ENCODE measurements at regions not wholly inside any gene's neighbourhood (a gene's known extent, or its start where the extent isn't known, plus 50 kb on each side); places are given as distances from the start of the nearest gene placed in this dataset.

DNA sequence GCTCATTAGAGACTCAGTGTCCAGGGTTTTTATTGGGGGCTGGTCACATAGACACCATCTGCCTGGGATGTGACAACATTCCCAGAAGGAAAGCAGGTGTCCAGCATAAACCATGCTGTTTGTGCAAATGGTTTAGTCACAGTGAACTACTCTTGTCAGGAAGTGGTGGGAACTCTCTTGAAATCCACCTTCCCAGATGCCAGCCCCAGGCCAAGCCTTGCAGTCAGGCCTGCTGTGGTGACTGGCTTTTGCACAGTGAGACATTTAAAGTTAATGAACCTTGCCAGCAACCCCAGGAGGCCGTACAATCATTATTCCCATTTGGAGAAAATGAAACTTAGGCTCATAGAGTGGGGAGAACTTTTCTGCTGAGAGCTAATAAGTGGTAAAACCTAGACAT lies 242.5 kb upstream of the KCNG1 start:
- no peak for DNase-seq

DNA sequence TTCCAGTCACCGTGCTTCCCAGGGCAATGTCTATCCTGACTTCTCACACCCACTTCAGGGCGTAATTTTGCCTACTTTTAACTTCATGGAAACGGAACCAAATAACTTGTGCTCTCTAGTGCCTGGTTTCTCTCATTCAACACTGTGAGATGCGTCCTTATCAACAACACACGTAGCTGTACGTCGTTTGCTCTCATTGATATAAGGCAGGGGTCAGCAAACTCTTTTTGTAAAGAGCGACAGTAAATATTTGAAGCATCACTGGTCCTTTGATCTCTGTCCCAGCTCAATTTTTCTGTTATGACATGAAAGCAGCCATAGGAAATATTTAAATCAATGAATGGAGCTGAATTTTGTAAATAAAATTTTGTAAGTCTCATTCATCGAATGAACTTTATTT lies 239.3 kb upstream of the KCNG1 start:
- DNase-seq, result no peak

DNA sequence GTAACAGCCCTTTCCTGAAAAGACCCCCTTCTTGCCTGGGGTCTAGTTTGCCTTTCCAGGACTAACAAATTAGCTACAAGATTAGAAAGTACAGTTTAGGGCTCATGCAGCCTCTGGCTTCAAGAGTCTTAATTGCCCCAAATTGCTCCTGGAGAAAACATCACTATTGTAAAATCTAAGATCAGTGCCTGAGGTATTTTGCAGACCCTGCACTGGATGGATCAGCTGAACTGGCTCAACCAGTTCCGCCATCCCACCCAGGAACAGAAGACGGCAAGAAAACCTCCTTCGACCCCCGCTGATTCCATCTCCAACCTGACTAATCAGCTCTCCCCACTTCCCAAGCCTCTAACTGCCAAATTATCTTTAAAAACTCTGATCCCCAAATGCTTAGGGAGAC lies 236.5 kb upstream of the KCNG1 start:
- DNase-seq, result no peak

DNA sequence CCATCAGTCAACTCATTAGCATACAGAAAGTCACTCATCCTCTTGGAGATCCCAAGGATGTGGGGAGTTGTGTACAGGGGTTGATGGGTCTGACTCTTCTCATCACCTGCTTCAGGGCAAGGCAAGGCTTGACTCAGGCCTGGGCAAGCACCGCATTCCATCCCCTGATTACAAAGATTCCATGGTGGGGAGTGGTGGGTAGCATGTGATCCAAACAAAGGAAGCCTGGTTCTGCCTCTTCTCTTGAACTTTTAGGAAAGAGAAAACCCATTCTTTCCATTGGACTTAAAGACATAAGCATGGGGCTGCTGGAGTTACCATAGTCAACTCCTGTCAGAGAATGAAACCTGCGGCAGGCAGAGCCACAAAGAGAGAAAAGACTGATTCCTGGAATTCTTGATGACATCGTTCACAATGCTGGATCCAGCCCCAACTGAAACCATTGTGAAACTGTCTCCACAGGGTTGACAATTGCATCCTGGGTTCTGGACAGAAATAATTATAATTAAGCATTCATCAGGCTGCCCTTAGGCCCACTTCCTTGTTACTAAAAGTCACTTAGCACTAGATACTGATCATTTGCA lies 235.8 kb upstream of the KCNG1 start:
- DNase-seq, result peak; percentile 32

DNA sequence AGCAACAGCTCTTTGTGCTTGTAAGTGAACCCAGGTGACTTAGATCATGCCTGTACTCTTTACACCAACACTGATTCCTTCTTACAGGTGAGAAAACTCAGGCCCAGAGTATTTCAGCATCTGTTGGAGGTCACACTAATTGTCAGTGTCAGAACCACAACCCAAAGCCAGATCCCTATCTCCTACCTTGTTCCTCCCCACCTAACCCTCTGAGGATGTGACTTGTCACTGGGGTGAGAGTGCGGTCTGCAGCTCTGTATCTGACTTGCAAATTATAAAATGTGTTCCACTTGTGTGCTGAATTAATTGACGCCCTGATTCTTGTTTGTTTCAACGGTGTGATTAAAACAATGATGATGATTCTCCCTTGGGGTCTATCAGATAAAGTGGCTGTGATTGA lies 232.5 kb upstream of the KCNG1 start:
- no peak for DNase-seq

DNA sequence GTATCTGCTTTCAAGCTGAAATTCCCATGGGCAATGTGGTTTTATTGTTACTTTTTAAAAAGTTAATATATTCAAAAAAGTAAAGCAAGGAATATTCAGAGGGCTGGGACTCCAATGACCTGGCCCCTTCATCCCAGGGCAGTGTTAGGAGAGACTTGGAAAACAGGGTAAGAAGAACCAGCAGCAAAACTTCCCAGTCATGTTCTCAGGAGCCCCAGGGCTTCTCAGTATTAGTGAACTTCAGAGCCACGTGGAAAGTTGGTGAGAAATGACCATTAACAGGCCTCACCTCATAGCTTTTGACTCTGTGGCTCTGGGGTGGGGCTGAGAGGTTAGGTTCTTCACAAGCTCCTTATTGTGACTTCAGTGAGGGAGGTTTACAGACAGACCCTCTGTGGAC lies 230.4 kb upstream of the KCNG1 start:
- DNase-seq, result no peak

DNA sequence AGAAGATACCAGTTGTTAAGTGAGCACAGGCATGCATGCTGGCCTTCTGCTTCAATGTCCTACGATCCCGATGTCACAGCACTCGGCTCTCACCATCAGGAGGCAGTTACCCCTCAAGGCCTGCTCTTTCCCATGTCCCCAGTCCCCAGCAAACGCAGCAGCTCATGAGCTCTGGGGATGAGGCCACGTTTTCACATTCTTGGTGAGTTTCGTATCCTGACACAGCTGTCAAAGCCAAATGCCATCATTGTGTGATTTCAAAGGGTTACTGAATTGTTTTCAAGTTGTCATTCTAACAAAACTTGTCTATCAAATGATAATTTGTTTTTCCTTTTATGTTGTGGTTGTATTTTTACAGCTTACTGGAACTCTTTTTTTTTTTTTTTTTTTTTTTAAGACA lies 226.9 kb upstream of the KCNG1 start:
- no peak for DNase-seq

DNA sequence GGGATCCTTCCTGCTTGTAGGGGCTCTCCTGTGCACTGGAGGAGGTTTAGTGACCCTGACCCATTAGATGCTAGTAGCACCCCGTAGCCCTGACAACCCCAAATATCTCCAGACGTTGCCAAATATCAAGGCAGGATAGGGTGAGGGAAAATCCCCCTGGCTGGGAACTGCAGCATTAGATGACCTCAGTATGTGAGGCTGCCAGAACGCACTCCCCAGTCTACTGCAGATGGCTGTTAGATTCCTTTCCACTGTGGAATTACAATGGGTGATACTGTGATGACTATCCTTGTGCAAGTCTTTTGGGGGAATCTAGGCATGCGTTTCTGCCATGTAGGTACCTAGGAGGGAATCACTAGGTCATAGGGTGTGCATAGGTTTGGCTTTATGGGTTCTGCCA lies 226.3 kb upstream of the KCNG1 start:
- DNase-seq, result no peak

DNA sequence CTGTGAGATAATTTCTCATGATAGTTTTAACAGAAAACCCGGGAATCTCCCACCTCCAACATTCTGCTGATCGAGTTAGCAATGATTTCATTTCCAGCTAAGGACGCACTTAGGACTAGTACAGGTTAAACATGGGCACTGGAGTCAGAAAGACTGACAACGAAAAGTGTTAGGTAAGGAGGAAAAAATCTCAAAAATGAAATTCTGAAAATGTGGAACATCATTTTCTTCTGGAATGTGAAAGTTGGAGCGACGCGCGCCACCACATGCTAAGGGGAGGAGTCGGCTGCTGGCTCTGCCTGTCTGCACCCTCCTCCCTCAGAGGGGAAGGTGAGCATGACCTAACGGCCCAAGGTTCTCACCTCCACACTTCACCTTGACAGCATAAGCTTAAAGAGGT lies 221.6 kb upstream of the KCNG1 start:
- no peak for DNase-seq

DNA sequence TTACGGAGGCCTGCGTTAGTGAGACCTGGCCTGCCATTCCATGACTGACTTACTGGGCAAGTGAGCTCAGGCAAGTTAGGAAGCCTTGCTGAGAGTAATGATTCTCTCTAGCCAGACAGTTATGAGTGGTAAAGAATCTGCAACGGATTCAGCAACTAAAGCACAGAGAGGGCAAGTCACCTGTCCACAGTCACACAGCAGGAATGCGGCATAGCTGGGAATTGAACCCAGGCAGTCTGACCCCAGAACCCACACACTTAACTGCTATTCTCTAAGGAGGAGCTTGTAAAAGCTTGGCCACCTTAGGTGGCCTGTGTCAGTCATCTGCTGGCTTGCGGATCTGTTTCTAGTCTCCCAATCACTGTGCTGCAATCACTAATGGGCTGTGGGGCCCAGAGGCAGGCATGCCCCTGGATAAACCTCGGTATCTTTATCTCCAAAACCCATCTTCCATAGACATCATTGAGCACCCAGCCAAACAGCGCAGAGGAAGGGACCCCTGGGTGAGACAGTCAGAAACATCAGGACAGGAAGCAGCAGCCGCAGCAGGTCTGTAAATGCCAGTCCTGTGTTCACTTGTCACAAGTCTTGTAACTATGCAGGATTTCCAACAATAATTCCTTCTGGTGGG lies 215.9 kb upstream of the KCNG1 start:
- DNase-seq, result no peak

DNA sequence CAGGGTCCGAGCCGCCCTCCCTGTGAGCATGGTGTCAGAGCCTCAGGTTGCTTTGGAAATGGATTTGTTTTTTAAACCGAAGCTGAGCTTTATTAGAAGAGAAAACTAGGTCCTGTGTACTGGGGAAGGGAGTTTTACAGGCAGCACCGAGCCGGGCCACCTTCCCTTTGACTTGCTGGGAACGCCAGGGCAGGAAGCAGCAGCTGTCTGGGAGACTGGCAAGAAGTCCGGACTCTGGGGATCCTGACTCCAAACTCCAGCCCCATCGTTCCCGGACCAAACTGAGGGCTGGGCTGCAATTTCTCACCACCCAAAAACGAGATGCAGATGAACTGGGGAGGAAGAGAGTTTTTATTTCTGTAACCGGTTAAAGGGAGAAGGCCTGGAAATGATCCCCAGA lies 214.9 kb upstream of the KCNG1 start:
- no peak for DNase-seq

DNA sequence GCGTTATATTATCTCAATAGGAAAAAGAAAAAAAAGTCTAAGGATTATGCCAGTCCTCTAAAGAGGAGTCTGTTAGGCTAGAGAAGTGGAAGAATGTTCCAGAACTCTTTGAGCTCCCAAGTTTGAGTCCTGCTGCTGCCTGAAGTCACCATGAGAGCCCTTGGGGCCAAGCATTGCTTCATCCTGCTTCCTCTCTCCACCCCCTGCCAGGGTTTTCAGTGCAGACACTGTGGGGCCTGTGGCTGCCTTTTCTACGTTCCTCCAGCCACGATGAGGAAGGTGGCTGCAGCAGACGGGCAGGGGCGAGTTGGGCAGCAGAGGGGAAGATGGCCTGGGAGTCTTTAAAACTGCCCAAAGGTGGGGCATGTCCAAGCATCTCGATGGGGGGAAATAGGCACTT lies 214.4 kb upstream of the KCNG1 start:
- peak; percentile 37 for DNase-seq

DNA sequence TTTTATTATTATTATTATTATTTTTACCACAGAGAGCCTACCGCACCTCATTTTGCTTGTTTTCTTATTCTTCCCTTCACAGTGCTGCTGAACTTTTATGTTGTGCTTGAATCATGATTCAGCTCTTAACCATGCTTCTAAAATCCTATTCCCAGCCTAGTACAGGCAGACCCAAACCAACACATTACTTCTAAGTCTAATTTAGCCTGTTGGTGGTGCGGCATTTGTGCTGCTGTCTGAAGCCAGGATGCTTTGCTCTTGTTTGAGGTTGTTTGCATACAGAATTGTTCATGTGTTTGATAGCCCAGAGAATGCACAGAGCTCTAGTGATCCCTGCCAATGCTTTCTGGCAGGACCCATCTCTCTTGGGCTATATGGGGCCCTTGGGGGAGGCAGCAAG lies 213.5 kb upstream of the KCNG1 start:
- DNase-seq, result no peak

DNA sequence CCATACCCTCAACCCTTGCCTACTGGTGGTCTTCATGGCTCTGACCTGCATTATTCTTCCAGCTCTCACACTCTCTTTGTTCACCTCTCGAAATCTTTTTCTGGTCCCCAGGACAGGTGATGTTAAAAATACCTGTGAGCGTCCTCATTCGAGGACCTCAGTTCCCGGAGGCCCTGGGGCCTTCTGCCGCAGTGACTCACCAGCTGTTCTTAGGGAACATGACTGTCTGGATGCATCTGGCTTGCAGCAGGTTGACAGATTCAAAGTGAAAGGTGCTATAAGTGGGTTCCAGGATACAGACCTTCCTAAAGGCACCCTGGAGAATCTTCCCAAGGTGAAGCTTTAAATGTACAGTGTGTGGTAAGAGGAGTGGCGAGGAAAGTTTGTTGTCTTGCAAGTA lies 210.4 kb upstream of the KCNG1 start:
- DNase-seq, result no peak

DNA sequence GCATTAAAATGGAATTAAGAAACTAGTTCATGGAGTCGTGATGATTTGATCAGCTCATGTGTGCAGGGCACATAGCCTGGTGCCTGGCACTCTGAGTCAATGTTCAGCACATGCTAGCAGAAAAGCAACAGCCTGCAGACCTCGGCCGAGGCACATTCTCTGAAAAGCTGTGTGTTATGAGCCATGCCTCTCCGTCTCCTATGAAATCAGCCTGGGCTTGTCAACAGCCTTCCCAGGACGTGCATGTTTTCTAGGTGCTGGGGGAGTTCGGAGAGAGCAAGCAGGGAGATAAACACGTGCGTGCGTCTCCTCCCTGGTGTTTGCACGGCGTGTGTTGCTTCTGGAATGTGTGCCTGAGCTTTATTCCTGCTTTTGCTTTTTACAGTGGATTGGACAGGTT lies 207.8 kb upstream of the KCNG1 start:
- no peak for DNase-seq

DNA sequence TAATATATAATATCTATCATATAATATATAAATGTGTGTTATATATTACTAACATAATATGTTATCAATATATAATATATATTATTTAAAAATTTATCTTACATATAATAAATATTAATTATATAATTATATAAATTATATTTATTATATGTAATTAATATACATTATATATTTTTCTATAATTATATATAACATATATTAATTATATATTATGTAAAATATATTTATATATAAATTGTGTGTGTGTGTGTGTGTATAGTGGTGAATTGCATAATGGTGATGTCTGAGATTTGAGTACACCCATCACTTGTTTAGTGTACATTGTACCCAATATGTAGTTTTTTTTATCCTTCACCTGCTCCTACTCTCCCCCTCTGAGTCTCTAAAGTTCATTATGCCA lies 205.9 kb upstream of the KCNG1 start:
- DNase-seq, result no peak

DNA sequence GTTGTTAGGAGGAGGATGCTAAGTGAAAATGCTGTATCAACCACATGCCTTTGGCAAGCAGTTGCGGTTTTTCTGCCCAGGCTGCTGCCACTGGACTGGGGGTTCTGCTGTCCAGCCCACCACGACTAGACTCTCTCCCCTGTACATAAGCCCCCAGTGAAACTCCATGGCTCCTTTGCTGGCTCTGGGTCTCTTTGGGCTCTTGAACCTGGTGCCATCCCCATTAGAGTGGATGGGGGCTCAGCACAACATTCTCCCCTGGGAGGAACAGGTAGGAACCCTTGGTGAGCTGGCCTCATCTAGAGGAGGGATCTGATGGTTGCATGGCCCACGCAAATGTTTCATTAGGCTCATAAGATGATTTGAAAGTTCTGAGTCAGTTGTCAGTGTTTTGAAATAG lies 204.8 kb upstream of the KCNG1 start:
- DNase-seq, result no peak

DNA sequence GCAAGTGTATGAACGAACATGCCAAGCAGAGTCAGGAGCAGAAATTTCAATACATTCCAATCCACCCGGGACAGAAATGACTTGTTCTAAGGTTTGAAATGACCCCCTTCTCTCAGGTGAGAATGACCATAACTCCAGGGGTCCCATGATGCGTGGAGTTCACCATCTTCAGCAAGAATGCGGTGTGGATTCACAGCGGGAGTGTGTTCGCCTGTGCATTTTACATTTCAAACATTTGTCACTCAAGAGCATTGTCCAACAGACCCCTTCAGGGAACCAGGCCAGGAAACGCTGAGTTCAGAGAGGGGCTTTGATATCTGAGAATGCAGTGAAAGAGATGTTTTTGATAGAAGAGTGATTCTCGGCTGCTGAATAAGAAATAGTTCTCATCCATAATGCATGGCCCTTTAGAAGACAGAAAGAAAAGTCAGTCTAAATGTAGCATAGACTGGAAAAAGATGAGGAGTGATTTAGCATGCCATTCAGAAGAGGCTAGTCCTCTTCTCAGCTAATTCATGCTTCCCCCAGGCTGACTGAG lies 200.3 kb upstream of the KCNG1 start:
- DNase-seq, result no peak

DNA sequence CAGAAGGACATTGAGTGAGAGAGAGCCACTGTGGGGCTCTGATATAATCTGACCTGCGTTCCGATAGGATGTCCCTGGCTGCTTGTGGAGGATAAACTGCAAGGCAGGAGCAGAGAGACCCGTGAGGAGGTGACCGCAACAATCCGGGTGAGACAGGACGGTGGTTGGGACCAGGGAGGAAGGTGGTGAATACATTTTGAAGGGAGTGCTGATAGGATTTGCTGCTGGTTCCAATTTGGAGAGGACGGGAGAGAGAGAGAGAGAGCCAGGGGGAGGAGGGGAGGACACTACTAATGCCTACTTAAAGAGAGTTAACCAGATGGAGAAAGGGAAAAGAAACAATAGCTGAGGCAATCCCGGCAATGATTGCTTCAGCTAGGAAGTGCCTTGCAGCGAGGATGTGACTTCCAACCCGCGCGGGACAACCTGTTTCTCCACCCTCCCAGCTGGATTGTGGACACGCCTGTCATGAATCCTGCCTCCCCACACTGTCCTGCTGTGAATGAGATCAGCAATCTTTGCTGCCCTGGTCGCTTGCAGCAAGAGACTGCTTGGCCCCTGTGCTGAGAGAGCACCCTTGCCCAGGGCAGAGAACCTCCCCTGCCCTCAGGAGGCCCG lies 199.0 kb upstream of the KCNG1 start:
- peak; percentile 88 for DNase-seq

DNA sequence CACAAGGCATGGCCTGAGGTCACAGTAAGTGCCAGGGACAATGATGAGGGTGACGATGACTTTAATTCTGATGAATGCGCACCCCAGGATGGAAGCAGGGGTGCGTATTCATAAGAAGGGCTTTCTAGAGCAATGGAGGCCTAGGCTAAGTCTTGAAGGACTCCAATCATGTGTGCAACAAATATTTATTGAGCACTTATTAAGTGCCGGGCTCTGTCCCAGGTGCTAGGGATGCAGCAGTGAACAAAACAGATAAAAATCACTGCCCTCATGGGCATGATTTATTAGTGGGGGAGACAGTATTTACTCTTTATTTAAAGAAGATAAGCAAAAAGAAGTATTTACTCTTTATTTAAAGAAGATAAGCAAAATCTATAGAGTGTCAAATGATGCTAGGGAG lies 198.2 kb upstream of the KCNG1 start:
- no peak for DNase-seq

DNA sequence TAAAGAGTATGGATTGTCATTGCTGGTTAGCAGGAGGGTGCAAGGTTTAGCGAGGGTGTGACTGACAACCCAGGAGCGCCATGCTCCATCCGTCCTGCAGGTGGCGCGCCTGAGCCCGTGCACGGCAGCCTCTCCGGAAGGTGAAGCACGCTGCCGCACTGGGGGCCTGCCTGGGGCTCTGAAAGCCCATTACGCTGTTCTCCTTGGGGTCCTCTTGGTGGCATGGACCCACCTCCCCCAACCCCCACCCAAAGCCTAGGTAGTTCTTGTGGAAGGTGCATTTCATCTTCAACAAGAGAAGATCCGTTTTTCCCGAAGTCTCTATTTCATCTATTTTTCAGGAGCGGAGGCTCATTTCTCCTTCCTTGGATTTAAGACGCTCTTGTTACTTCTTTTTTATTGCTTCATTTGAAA lies 197.4 kb upstream of the KCNG1 start:
- DNase-seq, result no peak

DNA sequence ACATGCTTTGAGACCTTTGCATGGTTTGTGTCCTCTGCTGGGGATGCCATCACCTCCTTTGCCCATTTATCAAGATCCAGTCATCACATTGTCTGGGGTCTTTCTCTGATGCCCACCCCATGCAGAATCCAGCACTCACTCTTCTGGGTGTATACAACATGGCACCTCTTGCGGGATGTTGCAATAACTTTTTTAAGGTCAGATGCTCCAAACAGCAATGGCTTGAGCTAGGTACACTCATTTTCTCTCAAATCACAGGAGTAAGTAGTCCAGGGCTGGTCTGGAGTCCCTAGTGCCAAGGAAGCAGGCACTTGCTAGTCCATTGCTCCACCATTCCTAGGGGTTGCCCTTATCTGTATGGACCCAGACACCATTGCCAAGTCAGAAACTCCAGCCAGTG lies 196.6 kb upstream of the KCNG1 start:
- DNase-seq, result no peak

DNA sequence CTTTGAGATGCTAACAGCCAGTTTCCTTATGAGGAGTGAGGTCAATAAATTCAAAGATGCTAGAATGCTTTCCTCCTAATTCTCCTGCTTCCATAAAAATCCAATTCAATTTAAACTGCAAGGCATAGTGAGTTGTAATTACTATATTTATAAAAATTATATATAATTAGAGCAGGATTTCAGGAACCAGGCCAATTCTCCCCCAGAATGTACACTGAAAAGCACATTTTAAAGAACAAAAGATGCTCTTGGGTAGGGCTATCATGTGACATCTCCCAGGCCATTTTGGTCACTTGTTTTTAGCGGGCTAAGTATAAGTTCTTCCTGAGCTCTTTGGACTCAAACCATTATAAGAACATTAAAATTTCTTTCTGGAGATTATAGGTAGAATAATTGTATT lies 195.7 kb upstream of the KCNG1 start:
- no peak for DNase-seq

DNA sequence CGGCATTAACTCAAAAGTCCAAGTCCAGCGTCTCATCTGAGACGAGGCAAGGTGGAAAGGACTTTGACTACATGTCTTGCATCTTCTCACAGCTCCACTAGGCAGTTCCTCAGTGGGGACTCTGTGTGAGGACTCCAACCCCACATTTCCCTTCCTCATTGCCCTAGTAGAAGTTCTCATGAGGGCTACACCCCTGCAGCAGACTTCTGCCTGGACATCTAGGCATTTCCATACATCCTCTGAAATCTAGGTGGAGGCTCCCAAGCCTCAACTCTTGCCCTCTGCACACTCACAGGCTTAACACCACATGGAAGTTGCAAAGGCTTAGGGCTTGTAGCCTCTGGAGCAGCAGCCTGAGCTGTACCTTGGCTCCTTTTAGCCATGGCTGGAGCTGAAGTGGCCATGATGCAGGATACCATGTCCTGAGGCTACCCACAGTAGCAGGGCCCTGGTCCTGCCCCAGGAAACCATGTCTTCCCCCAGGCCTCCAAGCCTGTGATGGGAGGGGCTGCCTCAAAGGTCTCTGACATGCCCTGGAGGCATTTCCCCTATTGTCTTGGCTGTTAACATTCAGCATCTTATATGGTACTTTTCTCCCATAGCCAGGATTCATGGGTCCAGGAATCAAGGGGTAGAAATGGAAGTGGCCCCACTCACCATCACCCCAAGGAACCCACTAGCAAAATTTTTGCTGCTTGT lies 194.6 kb upstream of the KCNG1 start:
- no peak for DNase-seq

All from fibroblast of skin of right quadriceps (primary cell).